Activated T-cell treated with anti-CD3 and anti-CD28 coated beads, Interleukin-2, amount 50 U/mL, for 72 hours (primary cell): ENCODE measurements at regions not wholly inside any gene's neighbourhood (a gene's known extent, or its start where the extent isn't known, plus 50 kb on each side); places are given as distances from the start of the nearest gene placed in this dataset.
"Not testable (repeated sequence)": the region's sequence is repeated elsewhere in the genome, so short reads cannot be mapped to it uniquely, and the experiment has no call there.

Source experiments
- ATAC-seq, 2 donors: fragments of 150-1000 bp; cut with Tn5 transposase; replicated peaks in 1 of 2; 2 replicates each; pipeline ENCODE4 v1.10.0; 2021; ENCODE audit warnings: moderate library complexity in 2 of 2, mild to moderate bottlenecking in 1 of 2
- DNase-seq, 2 donors: peaks; one replicate each; pipeline ENCODE4 v3.0.0; 2021 to 2022; ENCODE audit warnings: mixed read lengths in 1 of 2
- H3K27ac Mint-ChIP-seq: one replicate; pipeline ENCODE4 v1.8.0; 2022; ENCODE audit warnings: mild to moderate bottlenecking, moderate library complexity, mixed read lengths
- H3K27me3 Mint-ChIP-seq: one replicate; pipeline ENCODE4 v1.8.0; 2022; ENCODE audit warnings: low read depth, mixed read lengths
- H3K36me3 Mint-ChIP-seq, 2 donors: one replicate each; pipeline ENCODE4 v1.8.0; 2022; ENCODE audit warnings: mixed read lengths in 2 of 2, mild to moderate bottlenecking in 1 of 2; ENCODE audit not compliant: insufficient read depth in 2 of 2
- H3K4me1 Mint-ChIP-seq: one replicate; pipeline ENCODE4 v1.8.0; 2022; ENCODE audit warnings: low read depth, mixed read lengths
- H3K4me3 Mint-ChIP-seq, 2 donors: one replicate each; pipeline ENCODE4 v1.8.0; 2022; ENCODE audit warnings: mild to moderate bottlenecking in 2 of 2, mixed read lengths in 2 of 2, moderate library complexity in 2 of 2
- H3K9me3 Mint-ChIP-seq, 2 donors: one replicate each; pipeline ENCODE4 v1.8.0; 2022; ENCODE audit warnings: mixed read lengths in 2 of 2

GRCh38 chr22:11370311-11370710 is 4157.7 kb upstream of the OR11H1 start:
- not testable (repeated sequence) for H3K4me3 Mint-ChIP-seq, H3K27ac Mint-ChIP-seq, ATAC-seq, H3K27me3 Mint-ChIP-seq, H3K4me1 Mint-ChIP-seq, DNase-seq
- Mint-ChIP-seq H3K9me3 (peaks cover 22 to 26% of the 10 kb centered on the region in 2 donors), H3K36me3 (peaks cover 3 to 18% of the 10 kb centered on the region in 2 donors)
